HG03108 (cell line): ENCODE measurements at regions not wholly inside any gene's neighbourhood (a gene's known extent, or its start where the extent isn't known, plus 50 kb on each side); places are given as distances from the start of the nearest gene placed in this dataset.

ENCODE experiments used
- ATAC-seq: cut with Tn5 transposase; IDR thresholded peaks from one replicate; pipeline ENCODE4 v1.9.1; 2021; ENCODE audit warnings: moderate library complexity; ENCODE audit not compliant: unreplicated experiment

DNA sequence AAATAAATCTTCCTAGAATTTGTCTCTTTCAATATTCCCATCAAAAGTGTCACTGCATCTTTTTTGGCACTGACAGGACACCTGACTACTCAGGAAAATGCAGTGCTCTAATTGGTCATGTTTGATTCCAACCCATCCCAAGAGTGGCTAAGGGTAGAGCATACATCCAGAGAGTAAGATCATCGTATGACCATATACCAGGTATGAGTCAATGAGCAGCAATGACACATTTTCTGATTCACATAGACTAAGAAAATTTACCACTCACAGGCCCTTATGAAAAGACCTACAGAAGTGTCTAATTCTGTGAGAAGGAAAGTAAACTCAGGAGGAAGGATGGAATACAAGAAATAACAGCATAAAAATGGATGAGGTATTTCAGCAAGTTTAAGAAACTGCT is 434.2 kb downstream of the ZIC1 start:
- ATAC-seq = no peak

DNA sequence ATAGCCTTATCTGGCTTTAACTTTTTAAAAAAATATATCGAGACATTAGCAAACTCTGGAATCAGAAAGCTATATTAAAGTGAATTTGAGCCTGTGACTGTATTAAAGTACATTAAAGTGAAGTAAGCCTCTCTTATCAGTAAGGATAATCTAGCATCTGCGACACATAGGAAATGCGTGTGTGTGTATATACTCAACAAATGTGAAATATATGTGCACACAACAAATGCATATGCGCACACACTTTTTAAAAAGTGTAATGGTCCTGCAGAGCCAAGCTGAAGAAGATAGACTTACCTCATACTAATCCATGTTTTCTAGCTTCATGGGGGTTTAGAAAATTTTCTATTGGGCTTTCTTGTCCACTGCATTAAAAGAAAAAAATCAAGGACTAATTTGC is 437.1 kb downstream of the ZIC1 start:
- no peak for ATAC-seq

DNA sequence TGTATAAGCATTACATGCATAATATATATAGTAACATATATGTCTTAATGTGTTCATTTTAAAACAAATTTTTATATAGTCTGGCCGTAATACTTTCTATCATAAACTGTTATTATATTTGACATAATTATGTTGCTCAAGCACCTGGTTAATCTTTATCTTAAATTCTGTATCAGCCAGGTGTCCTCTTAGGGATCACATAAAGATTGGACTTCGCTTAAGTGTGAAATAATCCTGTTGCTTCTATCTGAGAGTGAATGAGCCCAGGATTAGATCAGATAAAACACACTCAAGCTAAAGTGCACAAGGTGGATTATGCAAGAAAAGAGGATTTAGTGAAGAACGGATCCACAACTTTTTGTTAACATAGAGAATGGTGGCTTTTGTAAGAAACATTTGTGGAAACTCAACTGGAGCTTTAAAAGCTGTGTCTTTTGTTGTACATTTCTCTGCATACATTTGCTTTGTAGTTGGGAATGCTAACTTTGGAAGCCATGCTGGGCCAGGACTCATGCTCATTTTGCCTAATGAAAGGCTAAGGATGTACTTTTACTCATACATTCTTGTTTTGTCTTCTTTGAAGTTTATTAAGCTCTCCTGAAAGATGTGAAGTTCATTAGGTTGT is 437.8 kb downstream of the ZIC1 start:
- ATAC-seq = no peak

DNA sequence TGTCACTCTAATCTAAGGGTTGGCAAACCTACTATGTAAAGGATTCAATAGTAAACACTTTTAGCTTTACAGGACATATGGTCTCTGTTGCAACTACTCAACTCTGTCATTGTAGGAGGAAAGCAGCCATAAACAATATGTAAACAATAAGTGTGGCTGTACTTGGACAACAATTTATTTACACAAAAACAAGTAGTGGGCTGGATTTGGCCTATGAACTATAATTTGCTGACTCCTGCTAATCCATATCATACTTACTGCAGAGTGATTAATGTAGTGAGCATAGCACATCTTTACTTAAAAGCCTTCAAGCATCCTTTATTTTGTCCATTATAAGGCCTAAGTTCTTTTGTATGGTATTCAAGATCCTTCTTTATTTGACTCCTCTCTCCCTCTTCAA is 441.9 kb downstream of the ZIC1 start:
- no peak for ATAC-seq

DNA sequence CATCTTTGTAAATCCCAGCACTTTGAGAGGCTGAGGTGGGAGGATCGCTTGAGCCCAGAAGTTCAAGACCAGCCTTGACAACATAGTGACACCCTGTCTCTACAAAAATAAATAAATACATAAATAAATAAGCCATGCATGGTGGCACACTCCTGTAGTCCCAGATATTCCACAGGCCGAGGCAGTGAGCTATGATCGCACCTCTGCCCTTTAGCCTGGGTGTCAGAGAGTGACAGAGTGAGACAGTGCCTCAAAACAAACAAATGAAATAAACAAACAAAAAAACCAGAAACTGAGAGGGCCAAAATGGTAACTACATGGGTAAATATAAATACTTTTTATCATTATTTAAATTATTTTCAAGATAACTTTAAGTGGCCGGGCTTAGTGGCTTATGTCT is 445.4 kb downstream of the ZIC1 start:
- no peak for ATAC-seq

DNA sequence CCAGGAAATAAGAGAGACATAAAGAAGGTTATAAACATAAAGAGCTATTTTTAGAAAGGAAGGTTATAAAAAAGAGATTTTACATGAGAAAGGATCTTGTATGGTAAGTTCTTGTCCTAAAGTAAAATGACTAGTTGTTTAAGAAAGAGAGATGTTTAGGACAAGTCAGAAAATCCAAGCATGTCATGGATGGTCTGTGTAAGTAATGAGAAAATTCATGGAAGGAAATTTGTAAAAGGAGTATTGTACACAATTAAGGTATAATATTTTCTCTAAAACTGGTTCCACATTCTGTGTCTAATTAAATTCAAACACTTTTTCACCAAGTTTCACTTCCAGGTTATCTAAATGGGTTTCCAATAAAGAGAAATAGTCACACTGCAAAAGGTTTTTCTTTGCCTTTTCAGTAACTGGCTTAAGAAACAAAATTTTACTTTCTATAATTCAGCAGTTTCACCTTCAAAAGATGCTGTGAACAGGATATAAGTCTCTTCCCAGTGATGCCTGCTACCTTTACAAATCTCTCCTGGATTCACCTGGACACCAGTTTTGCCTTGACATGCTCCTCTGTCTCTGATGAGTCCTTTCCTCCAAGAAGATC is 455.7 kb downstream of the ZIC1 start:
- no peak for ATAC-seq

DNA sequence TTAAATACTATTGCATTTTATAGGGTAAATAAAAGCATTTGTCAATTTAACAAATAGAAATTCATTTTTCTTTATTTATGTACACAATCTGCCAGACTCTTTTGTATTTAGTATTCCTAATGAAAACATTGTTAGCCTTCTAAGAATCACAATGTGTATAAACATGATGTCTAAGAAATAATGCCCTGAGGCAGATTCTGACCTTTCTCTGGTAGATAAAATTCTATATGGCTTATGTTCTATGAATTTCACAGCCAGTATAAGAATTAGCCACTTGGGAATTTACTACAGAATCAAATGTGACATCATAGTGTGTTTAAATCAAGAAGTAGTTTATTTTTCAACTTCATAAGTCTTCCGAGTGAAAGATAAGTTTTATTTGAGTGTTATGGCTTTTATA is 457.4 kb downstream of the ZIC1 start:
- ATAC-seq = no peak

DNA sequence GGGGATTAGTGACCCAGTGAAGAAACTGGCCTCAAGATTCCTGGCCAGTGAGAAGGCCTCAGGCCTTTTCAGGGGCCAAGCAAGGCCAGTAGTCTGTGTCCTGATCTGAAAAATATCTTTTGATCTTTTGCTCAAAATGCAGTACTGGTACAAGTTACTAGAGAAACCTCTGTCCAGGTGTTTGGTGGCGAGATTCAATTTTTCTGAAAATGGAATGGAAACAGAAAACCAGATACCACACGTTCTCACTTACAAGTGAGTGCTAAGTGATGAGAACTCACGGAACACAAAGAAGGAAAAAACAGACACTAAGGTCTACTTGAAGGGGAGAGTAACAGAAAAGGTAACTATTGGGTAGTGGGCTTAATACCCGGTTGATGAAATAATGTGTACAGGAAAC is 463.4 kb downstream of the ZIC1 start:
- ATAC-seq = no peak

DNA sequence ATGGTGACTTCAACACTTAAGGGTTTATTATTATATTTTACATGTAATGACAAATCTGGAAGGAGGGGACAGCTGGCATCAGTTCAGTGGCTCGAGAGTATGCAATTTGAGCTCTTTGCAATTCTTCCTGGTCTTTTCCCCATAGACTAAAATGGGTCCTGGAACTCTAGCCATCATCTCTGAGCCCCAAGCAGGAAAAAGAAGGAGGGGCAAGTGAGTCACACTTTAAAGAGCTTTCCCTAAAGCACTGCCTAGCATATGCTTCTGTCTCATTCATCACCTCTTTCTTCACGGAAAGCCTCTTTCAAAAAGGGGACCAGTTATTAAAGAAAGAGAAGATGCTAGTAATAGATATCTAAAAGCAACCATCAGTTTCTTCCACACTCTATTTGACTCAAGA is 466.3 kb downstream of the ZIC1 start:
- ATAC-seq = no peak

DNA sequence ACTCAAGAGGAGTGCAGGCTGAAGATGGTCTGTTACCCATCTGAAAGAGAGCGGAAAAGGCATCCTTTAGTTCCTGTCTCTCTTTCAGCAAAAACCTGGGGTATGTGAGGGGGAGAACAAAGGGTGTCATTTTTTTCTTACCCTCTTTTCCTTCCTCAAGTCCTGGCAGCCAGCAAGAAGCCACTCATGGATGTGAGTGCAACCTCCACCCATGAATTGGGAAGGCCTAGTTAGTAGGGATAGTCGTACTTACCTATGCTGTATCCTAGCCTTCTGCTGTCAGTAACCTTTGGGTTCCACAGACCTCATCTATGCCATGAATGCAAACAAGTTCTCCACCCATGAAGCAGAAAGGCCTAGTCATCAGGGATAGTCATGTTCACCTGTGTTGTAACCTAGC is 472.8 kb downstream of the ZIC1 start:
- no peak for ATAC-seq

DNA sequence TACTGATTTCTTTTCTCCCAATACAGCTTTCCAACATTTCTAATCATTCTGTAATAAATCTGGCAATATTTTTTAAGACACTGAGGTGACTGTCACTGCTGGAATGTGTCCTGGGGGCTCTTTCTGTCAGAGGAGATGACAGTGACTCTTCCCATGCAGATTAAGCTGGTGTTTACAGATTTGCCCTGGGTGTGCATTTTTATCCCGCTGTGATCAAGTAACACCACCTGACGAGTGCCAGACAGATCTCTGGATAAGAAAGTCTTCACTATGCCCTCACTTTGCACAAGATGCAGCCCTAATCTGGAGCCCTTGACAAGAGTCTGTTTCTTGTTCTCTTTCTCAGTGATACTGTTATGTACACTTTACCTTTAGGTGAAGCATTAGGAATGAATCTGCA is 477.7 kb downstream of the ZIC1 start:
- ATAC-seq = no peak

DNA sequence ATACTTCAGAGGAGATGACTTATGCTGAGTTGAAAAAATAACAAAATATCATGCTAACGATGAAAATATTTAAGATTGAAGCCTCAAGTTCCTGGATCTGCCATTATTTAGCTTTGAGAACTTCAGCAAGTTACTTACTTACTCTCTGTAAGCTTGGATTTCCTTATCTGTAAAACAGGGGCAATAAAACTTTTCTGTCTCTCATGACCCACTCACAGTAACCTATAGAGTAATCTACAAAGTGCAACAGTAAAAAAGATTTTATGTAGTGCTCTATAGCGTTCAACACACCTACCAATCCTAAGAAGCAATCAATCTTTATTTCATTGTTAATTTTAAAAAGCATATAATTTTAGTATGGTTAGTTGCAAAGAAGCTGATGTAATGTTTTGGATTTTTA is 478.6 kb downstream of the ZIC1 start:
- no peak for ATAC-seq

DNA sequence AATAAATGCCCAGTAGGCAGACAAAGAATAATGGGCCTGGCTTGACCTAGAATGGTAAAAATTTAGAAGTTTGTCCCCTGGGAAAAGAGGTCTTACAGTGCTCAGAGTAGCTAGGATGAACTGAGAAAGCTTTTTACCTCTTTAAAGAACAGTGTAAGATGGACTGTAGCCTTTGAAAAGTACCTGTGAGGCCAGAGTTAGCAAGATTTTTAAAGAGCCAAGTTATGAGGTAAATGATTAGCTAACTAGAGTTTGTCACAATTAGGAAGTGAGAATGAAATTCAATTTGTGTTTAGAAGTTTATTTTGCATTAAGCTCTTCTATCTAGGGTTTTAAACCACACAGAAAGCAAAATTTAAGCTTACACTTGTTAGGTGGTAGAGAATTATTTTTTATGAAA is 480.9 kb downstream of the ZIC1 start:
- ATAC-seq = peak; percentile 95

DNA sequence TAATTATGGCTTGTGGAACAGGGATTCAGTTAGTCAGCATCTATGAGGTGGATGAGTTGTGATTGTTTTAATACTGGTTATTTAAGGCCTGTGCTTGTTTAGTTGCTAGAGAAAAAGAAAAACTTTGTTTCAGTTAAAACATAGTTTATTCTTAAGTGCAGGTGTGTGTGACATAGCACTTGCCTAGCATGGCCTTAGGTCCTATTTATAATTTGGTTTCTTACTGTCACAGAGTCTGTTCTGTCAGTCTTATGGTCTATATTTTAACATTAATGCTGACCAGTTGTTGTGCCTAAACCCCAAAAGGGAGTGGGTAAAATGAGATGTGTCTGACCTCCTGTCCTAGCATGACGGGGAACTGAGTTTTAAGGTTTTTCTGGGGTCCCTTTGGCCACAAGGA is 486.3 kb downstream of the ZIC1 start:
- ATAC-seq = no peak

DNA sequence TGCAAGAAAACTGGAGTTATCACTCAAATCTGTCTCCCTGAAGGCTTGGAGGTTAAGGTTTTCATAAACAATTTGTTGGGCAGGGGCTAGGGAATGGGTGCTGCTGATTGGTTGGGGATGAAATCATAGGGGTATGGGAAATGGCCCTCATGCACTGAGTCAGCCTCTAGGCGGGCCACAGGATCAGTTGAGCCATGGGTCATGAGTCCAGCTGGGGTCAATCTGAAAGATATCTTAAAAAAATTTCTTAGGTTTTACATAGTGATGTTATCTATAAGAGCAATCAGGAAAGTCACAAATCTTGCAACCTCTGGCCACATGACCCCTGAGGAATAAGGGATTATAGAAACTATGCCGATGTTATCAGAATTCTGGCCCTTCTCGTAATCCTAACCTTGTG is 491.7 kb downstream of the ZIC1 start:
- ATAC-seq = no peak

DNA sequence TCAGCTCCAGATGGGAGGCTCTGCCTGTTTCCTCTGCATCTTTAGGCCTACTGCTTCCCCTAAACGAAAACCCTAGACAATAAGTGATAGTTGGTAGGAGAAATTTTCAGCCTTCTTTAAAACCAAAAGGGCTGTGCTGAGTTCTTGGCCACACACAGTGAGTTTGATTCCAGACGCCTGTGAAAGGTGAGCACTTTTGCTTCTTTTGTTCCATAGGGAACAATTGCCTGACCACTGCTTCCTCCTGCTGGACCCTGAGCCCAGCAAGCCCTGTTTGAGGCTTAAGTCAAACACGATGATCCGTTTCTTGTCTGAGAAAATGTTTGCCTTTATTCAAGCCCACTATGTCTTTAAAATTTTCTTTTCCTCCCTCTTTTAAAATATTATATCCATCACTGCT is 493.9 kb downstream of the ZIC1 start:
- no peak for ATAC-seq

DNA sequence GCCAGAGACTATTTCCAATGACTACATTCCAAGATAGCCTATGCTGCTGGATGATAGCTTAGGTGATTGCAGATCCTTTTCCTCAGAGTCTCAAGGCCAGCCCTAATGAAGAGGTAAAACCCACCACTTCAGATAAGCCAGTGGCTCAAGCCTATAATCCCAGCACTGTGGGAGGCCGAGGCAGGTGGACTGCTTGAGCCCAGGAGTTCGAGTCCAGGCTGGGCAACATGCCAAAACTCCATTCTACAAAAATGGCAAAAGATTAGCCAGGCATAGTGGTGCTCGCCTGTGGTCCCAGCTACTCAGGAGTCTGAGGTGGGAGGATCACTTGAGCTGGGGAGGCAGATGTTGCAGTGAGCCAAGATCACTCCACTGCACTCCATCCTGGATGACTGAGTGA is 495.3 kb downstream of the ZIC1 start:
- no peak for ATAC-seq

DNA sequence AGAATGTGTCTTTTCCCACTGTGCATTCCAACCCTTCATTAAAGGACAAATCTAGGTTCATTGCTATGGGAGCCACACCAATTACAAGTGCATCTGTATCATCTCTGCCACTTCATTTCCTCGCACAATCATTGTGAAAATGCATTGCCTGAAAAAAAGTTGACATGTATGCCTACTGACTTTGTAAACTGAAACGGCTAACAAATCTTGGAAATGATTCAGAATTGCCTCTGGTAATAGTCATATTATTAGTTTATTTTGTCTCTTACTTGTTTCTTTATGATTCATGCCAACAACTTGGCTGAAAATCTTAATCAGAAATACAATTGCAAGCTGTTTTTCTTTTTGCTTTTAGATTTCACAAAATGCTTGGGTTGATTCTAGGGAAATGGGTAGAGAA is 497.1 kb downstream of the ZIC1 start:
- peak; percentile 55 for ATAC-seq

DNA sequence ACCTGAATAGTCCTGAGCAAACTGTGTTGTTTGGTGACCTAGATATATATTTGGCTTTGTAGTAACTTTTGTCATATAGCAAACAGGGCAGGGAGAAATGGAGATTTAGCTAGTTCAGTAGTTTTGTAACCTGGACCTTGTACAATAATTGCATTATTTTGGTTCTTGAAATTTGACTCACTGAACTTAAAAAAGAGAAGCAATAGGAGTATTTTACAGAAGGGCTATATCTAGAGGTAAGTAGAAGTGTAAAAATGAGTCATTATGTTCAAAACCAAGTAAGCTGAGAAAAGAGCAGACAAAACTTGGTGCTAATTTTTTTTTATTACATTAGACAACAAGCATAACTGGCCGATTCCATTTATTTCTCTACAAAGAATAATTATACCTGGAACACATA is 505.4 kb downstream of the ZIC1 start:
- ATAC-seq = no peak

DNA sequence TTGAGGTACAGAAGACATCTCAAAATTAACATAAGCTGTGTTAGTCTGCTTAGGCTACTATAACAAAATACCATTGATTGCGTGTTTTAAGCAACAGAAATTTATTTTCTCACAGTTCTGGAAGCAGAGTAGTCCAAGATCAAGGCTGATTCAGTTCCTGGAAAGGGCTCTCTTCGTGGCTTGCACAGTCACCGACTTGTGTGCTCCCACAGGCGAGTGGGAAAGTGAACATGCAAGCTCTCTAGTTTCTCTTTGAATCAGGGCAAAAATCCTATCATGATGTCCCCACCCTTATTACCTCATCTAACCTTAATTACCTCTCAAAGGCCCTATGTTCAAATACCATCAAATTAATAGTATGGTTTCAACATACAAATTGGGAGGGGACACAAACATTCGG is 505.9 kb downstream of the ZIC1 start:
- no peak for ATAC-seq

DNA sequence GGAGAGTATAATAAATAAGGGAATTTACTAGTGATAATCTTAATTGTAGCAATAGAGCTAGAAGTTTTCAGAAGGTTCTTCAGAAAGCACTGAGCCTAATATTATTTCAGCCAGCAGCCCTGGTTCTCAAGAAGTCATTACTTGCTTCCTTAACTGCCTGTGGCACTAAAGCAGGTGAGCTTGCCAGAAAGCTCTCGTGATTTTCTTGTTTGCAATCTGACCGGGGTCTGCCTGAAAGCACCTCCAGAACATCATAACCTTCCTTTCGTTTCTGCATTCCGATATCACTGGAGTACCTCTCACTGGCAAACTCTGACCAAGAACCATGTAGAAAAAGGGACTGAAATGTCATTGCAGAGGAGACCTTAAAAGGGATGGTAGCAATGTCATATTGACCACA is 510.3 kb downstream of the ZIC1 start:
- ATAC-seq = no peak

DNA sequence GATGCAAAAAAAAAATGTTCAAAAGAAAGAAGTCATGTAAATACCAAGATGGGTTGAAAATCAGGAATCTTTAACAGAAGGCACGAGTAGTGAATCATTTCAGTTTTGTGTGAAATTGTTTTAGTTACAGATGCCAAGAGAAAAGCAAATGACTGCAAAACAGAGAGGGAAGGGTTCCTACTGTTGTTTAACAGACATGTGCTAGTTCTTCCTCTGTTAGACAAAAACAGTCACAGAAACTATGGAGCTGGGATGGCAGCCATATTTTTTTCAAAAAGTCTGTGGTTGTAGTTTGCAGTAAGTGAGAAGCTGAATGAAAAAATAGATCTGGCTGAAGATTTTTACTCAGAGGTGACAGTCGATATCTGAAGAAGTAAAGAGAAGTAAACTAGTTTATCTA is 511.9 kb downstream of the ZIC1 start:
- ATAC-seq = no peak

DNA sequence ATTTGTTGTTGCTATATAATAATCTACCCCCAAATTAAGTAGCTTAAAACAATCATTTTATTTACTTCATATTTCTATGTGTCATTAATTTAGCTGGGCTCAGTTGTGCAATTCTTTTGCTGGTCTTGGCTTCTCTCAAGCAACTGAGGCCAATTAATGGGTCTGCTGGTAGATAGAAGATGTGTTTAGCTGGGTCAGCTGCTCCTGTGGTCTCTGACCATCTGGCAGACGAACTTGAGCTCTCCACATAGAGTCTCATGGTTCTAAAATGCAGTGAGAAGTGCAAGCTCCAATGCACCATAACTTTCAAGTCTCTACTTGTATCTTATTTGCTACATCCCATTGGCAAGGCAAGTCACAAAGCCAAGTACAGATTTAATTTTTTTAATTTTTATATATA is 515.6 kb downstream of the ZIC1 start:
- ATAC-seq = no peak
